ENCODE measurements at regions not wholly inside any gene's neighbourhood (a gene's known extent, or its start where the extent isn't known, plus 50 kb on each side); places are given as distances from the start of the nearest gene placed in this dataset.

- Mint-ChIP-seq H3K4me3 (no peak overlapping the region), H3K4me1 (no peaks in the 10 kb centered on the region), H3K36me3 (no peaks in the 10 kb centered on the region), H3K27ac (no peak overlapping the region), H3K9me3 (peaks cover 0 to 2% (median 0%) of the 10 kb centered on the region in 6 donors), H3K27me3 (ENCODE audit: low read depth in 3 of 3) (peaks cover 0 to under 1% (median 0%) of the 10 kb centered on the region in 3 donors)
- DNase-seq, result no peak
Observed at GRCh38 chr4:54516556-54517215, 141.1 kb upstream of the KIT start.

GRCh38 chr4:54517781-54518444 is 139.8 kb upstream of the KIT start:
- Mint-ChIP-seq H3K4me1 (no peaks in the 10 kb centered on the region), H3K36me3 (no peaks in the 10 kb centered on the region), H3K9me3 (peaks cover 0 to 2% (median 0%) of the 10 kb centered on the region in 6 donors), H3K27ac (no peak overlapping the region), H3K27me3 (ENCODE audit: low read depth in 3 of 3) (no peaks in the 10 kb centered on the region), H3K4me3 (no peak overlapping the region)
- DNase-seq, result no peak

DNA sequence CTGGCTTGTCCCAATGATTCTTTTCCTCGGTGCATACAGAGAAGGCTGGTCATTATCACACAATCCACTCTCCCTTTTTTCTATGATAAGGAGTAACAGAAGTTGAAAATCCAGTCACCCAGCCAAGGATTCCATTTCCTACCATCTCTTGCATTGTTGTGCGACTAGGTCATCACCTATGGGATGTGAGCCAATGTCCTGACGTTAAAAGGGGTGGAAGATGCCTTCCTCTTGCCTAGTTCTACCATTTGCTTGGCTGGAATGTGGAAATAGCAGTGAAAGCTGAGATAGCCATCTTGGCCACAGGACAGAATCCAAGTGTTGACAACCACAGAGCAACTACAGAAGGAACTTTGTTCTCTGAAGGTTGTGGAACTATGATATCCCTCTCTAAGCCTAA is 132.2 kb upstream of the KIT start:
- Mint-ChIP-seq H3K4me3 (no peak overlapping the region), H3K9me3 (no peaks in the 10 kb centered on the region), H3K27ac (no peak overlapping the region), H3K27me3 (ENCODE audit: low read depth in 3 of 3) (peaks cover 0 to 5% (median 0%) of the 10 kb centered on the region in 3 donors), H3K36me3 (no peaks in the 10 kb centered on the region), H3K4me1 (no peaks in the 10 kb centered on the region)
- no peak for DNase-seq

GRCh38 chr4:54526560-54526959 is 131.2 kb upstream of the KIT start:
- H3K27me3 Mint-ChIP-seq (ENCODE audit: low read depth in 3 of 3), result peaks cover 0 to 5% (median 0%) of the 10 kb centered on the region in 3 donors
- no peak overlapping the region for H3K4me3 Mint-ChIP-seq
- H3K36me3 Mint-ChIP-seq, result no peaks in the 10 kb centered on the region
- no peak for DNase-seq
- H3K9me3 Mint-ChIP-seq, result no peaks in the 10 kb centered on the region
- H3K4me1 Mint-ChIP-seq, result no peaks in the 10 kb centered on the region
- no peak overlapping the region for H3K27ac Mint-ChIP-seq

GRCh38 chr4:54527532-54527931 is 130.2 kb upstream of the KIT start:
- Mint-ChIP-seq H3K36me3 (no peaks in the 10 kb centered on the region), H3K9me3 (no peaks in the 10 kb centered on the region), H3K27me3 (ENCODE audit: low read depth in 3 of 3) (peaks cover 0 to 5% (median 0%) of the 10 kb centered on the region in 3 donors), H3K4me3 (no peak overlapping the region), H3K4me1 (no peaks in the 10 kb centered on the region), H3K27ac (no peak overlapping the region)
- DNase-seq, result no peak

DNA sequence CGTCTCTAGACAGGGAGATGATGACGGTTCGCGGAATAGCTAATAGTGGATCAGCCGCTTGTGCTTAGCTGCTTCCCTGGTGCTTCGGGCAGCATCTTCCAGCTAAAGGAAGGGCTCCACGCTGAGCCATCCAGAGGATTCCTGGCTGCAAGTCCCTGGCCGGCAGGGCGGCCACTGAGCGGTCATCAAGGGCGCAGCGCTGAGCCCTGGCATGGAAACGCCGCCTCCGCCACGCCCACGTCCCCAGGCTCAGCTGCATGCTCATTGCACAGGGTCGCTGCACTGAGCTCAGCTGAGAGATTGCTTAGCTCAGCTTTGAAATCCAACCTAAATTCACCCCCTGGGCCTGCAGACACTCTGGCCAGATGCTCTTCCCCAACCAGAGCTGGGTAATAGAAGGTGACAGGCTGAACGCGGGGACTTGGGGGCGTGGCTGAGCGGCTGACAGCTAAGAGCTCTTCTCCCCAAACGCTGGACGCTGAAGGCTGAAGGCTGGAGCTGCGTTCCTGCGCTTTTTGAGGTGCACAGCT is 118.2 kb upstream of the KIT start:
- no peaks in the 10 kb centered on the region for H3K9me3 Mint-ChIP-seq
- peak; percentile 2 to 4 (median 4) for DNase-seq

GRCh38 chr4:54540931-54541330 is 116.8 kb upstream of the KIT start:
- no peak overlapping the region for H3K27ac Mint-ChIP-seq
- no peaks in the 10 kb centered on the region for H3K36me3 Mint-ChIP-seq
- no peaks in the 10 kb centered on the region for H3K9me3 Mint-ChIP-seq
- no peak for DNase-seq
- H3K4me1 Mint-ChIP-seq, result peaks cover 5 to 10% of the 10 kb centered on the region in 2 donors
- H3K4me3 Mint-ChIP-seq, result peak overlapping the region in 1 of 5 donors; percentile 62
- peaks cover 0 to 5% (median 2%) of the 10 kb centered on the region in 3 donors for H3K27me3 Mint-ChIP-seq (ENCODE audit: low read depth in 3 of 3)

More for the DNA sequence above, 118.2 kb upstream of the KIT start:
- no peaks in the 10 kb centered on the region for H3K36me3 Mint-ChIP-seq
- H3K4me1 Mint-ChIP-seq, result peaks cover 5 to 10% of the 10 kb centered on the region in 2 donors
- peaks cover 0 to 7% (median 5%) of the 10 kb centered on the region in 3 donors for H3K27me3 Mint-ChIP-seq (ENCODE audit: low read depth in 3 of 3)
- peak overlapping the region in 1 of 6 donors; percentile 28 for H3K27ac Mint-ChIP-seq
- H3K4me3 Mint-ChIP-seq, result peak overlapping the region; percentile 36 to 77 (median 64)

GRCh38 chr4:54541426-54542118 is 116.2 kb upstream of the KIT start:
- H3K27ac Mint-ChIP-seq, result no peak overlapping the region
- no peak overlapping the region for H3K4me3 Mint-ChIP-seq
- peaks cover 5 to 10% of the 10 kb centered on the region in 2 donors for H3K4me1 Mint-ChIP-seq
- peaks cover 0 to 5% (median 2%) of the 10 kb centered on the region in 3 donors for H3K27me3 Mint-ChIP-seq (ENCODE audit: low read depth in 3 of 3)
- no peaks in the 10 kb centered on the region for H3K9me3 Mint-ChIP-seq
- no peaks in the 10 kb centered on the region for H3K36me3 Mint-ChIP-seq
- no peak for DNase-seq

DNA sequence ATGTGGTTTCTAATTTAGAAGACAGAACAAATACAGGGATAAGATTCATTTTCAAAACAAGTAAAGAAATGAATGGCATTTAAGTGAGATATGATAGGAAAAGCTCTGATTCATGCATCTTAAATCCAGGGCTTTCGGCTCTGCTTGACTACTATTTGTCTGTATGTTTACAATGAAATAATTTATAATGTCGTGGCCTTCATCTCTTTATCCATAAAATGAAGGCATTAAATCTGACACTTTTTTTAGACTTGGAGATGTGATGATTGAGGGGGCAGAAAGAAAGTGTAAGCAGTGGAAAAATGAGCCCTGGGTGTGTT is 115.7 kb upstream of the KIT start:
- no peak for DNase-seq
- Mint-ChIP-seq H3K27me3 (ENCODE audit: low read depth in 3 of 3) (peaks cover 0 to 5% (median 2%) of the 10 kb centered on the region in 3 donors), H3K4me1 (peaks cover 5 to 10% of the 10 kb centered on the region in 2 donors), H3K36me3 (no peaks in the 10 kb centered on the region), H3K4me3 (no peak overlapping the region), H3K27ac (no peak overlapping the region), H3K9me3 (no peaks in the 10 kb centered on the region)

GRCh38 chr4:54542540-54543041 is 115.2 kb upstream of the KIT start:
- Mint-ChIP-seq H3K4me1 (peaks cover 5 to 10% of the 10 kb centered on the region in 2 donors), H3K27ac (no peak overlapping the region)
- DNase-seq, result no peak

GRCh38 chr4:54543088-54543795 is 114.5 kb upstream of the KIT start:
- H3K27ac Mint-ChIP-seq, result no peak overlapping the region
- no peaks in the 10 kb centered on the region for H3K9me3 Mint-ChIP-seq
- peaks cover 0 to 5% (median 2%) of the 10 kb centered on the region in 3 donors for H3K27me3 Mint-ChIP-seq (ENCODE audit: low read depth in 3 of 3)
- H3K36me3 Mint-ChIP-seq, result no peaks in the 10 kb centered on the region
- DNase-seq, result no peak
- peaks cover 5 to 10% of the 10 kb centered on the region in 2 donors for H3K4me1 Mint-ChIP-seq
- no peak overlapping the region for H3K4me3 Mint-ChIP-seq

More at GRCh38 chr4:54542540-54543041, 115.2 kb upstream of the KIT start:
- Mint-ChIP-seq H3K36me3 (no peaks in the 10 kb centered on the region), H3K9me3 (no peaks in the 10 kb centered on the region), H3K4me3 (no peak overlapping the region), H3K27me3 (ENCODE audit: low read depth in 3 of 3) (peaks cover 0 to 5% (median 2%) of the 10 kb centered on the region in 3 donors)

DNA sequence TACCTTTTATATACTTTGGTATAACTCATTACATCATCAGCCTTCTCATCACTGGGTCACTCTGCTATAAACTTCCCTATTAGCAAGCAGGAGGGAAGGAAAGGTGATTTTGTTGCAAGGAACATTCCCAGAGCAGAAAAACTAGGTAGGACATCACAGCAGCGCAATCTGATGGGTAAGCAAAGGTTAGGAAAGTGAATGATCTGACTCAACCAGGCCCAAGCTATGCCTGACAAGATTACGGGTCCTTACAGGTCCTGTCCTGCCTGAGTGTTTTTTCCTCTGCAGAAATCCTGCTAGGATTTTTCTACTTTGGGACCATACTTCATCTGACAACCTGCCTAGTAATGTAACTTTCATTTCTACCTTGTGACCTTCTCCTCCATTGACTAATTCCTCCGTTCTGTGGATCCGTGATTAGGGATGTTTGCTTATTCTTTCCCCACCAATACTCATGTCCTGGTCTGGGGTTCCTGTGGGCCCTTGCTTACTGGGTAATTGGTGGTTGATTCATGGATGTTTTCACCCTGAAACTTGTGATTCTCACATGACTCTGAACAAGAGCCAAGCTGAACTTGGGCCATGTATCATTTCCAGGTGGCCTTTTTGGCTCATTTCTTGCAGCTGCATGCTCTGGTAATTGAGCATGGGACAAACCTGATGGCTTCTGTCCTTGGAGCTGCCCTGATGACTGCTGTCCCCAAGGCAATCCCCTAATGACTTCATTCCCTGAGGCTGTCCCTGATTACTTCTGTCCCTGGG is 111.9 kb upstream of the KIT start:
- H3K9me3 Mint-ChIP-seq, result no peaks in the 10 kb centered on the region
- no peaks in the 10 kb centered on the region for H3K4me1 Mint-ChIP-seq
- no peak overlapping the region for H3K27ac Mint-ChIP-seq
- H3K36me3 Mint-ChIP-seq, result no peaks in the 10 kb centered on the region
- H3K27me3 Mint-ChIP-seq (ENCODE audit: low read depth in 3 of 3), result peaks cover 0 to 4% (median 2%) of the 10 kb centered on the region in 3 donors
- no peak overlapping the region for H3K4me3 Mint-ChIP-seq
- no peak for DNase-seq
